ENCODE measurements at regions not wholly inside any gene's neighbourhood (a gene's known extent, or its start where the extent isn't known, plus 50 kb on each side); places are given as distances from the start of the nearest gene placed in this dataset.
"Not testable (repeated sequence)": the region's sequence is repeated elsewhere in the genome, so short reads cannot be mapped to it uniquely, and the experiment has no call there.

DNA sequence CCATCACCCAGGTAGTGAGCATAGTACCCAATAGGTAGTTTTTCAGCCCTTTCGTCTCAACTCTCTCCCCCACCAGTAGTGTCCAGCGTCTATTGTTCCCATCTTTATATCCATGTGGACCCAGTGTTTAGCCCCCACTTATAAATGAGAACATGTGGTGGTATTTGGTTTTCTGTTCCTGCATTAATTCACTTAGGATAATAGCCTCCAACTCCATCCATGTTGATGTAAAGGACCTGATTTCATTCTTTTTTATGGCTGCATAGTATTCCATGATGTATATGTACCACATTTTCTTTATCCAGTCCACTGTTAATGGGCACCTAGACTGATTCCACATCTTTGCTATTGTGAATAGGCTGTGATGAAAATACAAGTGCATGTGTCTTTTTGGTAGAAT is 51.3 kb downstream of the NACA2 start:
- not testable (repeated sequence) for H3K4me3 Mint-ChIP-seq; H3K36me3 Mint-ChIP-seq (ENCODE audit: low read depth); H3K27ac Mint-ChIP-seq; H3K4me1 Mint-ChIP-seq (ENCODE audit: low read depth); DNase-seq
- H3K9me3 Mint-ChIP-seq, result peaks cover 20% of the 10 kb centered on the region
- peaks cover 11% of the 10 kb centered on the region; the same call in 1 of the 2 replicates for H3K27me3 Mint-ChIP-seq (ENCODE audit: insufficient read depth)

- no peak for DNase-seq
- no peak overlapping the region for H3K27ac Mint-ChIP-seq
- TF ChIP-seq, protein P1, sequence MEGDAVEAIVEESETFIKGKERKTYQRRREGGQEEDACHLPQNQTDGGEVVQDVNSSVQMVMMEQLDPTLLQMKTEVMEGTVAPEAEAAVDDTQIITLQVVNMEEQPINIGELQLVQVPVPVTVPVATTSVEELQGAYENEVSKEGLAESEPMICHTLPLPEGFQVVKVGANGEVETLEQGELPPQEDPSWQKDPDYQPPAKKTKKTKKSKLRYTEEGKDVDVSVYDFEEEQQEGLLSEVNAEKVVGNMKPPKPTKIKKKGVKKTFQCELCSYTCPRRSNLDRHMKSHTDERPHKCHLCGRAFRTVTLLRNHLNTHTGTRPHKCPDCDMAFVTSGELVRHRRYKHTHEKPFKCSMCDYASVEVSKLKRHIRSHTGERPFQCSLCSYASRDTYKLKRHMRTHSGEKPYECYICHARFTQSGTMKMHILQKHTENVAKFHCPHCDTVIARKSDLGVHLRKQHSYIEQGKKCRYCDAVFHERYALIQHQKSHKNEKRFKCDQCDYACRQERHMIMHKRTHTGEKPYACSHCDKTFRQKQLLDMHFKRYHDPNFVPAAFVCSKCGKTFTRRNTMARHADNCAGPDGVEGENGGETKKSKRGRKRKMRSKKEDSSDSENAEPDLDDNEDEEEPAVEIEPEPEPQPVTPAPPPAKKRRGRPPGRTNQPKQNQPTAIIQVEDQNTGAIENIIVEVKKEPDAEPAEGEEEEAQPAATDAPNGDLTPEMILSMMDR (IDR thresholded peaks at IDR 0.05), result no peak
- peaks cover 20% of the 10 kb centered on the region for H3K9me3 Mint-ChIP-seq
- H3K4me1 Mint-ChIP-seq (ENCODE audit: low read depth), result peaks cover 5% of the 10 kb centered on the region; the same call in 1 of the 2 replicates
- H3K4me3 Mint-ChIP-seq, result no peak overlapping the region
- H3K36me3 Mint-ChIP-seq (ENCODE audit: low read depth), result peaks cover 9% of the 10 kb centered on the region
- H3K27me3 Mint-ChIP-seq (ENCODE audit: insufficient read depth), result peaks cover 9% of the 10 kb centered on the region; the same call in 1 of the 2 replicates
Measured at GRCh38 chr17:61538480-61538879, 52.5 kb downstream of the NACA2 start.

DNA sequence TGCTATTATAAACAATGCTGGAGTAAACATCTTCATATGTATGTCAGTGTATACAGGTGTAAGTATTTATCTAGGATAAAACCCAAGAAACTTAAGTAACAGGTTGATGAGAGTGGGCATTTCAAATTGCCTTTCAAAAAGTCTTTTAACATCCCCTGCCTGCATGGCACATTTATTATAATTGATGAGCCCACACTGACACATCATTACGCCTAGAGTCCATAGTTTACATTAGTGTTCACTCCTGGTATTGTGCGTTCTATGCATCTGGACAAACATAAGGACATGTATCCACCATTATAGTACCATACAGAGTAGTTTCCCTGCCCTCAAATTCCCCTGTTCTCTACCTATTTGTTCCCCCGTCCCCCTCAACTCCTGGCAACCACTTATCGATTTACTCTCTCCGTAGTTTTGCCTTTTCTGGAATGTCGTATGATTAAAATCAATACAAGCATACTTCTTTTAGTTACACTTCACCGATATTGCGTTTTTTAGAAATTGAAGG is 53.7 kb downstream of the NACA2 start:
- H3K4me1 Mint-ChIP-seq (ENCODE audit: low read depth), result peaks cover 5% of the 10 kb centered on the region; the same call in 1 of the 2 replicates
- H3K27ac Mint-ChIP-seq, result no peak overlapping the region
- TF ChIP-seq, protein P1 (IDR thresholded peaks at IDR 0.05), result no peak
- no peak overlapping the region for H3K4me3 Mint-ChIP-seq
- peaks cover 8% of the 10 kb centered on the region; the same call in 1 of the 2 replicates for H3K27me3 Mint-ChIP-seq (ENCODE audit: insufficient read depth)
- peaks cover 20% of the 10 kb centered on the region for H3K9me3 Mint-ChIP-seq
- H3K36me3 Mint-ChIP-seq (ENCODE audit: low read depth), result peaks cover 9% of the 10 kb centered on the region
- no peak for DNase-seq

- TF ChIP-seq, protein P1 (IDR thresholded peaks at IDR 0.05), result no peak
- no peak for DNase-seq
- H3K9me3 Mint-ChIP-seq, result peaks cover 15% of the 10 kb centered on the region
- no peak overlapping the region for H3K27ac Mint-ChIP-seq
- peaks cover 6% of the 10 kb centered on the region for H3K36me3 Mint-ChIP-seq (ENCODE audit: low read depth)
- peaks cover 5% of the 10 kb centered on the region; the same call in 1 of the 2 replicates for H3K4me1 Mint-ChIP-seq (ENCODE audit: low read depth)
- H3K4me3 Mint-ChIP-seq, result peak overlapping the region; percentile 81
- peaks cover 2% of the 10 kb centered on the region; the same call in 1 of the 2 replicates for H3K27me3 Mint-ChIP-seq (ENCODE audit: insufficient read depth)
Measured at GRCh38 chr17:61536422-61536955, 54.5 kb downstream of the NACA2 start.

Measured in HFFc6 (cell line).